ENCODE measurements at regions not wholly inside any gene's neighbourhood (a gene's known extent, or its start where the extent isn't known, plus 50 kb on each side); places are given as distances from the start of the nearest gene placed in this dataset.

DNA sequence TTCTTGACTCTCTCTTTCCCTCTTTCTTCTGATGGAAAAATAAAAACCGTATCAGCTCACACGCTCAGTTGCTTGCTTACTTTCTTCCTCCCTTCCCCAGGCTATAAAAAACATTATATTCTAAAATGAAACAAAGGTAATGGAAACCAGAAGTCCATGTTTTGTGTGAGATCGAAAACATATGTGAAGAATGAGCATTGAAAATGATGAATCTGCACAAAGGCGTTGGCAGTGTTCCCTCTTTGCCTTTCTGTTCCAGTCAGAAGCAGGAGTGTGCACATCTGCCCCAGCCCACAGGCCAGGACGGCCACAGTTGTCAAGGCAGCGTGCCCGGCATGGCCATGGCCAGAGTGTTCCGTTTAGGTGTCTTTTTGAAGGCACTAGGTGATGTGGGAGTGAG lies 185.3 kb upstream of the USP24 start:
- TF ChIP-seq CTCF (conservative IDR thresholded peaks at IDR 0.05; ENCODE audit: low read depth, low read length) (no peak), EZH2 (IDR thresholded peaks at IDR 0.05; ENCODE audit: low read length, unreplicated experiment) (no peak), EZH2phosphoT487 (IDR thresholded peaks at IDR 0.05; ENCODE audit: borderline replicate concordance, low read length) (no peak)
